ENCODE measurements at regions not wholly inside any gene's neighbourhood (a gene's known extent, or its start where the extent isn't known, plus 50 kb on each side); places are given as distances from the start of the nearest gene placed in this dataset.

DNA sequence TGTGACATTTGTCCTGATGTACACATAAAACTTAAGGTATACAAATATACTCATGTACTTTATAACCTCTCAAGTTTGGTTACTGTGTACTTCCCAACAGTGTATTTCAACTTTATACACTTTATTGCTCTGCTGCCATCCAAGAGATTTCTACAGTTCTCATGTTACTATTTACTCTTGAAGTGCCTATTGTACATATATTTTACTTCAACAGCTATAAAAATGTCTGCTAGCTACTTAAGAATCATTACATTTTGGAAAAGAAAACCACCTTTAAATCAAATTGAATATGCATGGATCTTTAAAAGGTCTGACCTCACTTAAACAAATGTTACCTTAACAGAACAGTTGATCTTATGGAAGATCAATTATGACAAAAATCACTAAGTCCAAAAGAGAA, 1056.4 kb downstream of the ADGRL3 start:
- no peak overlapping the region for H3K27ac ChIP-seq (ENCODE audit: low read depth, low read length, poor library complexity, severe bottlenecking)
- no peak overlapping the region for H3K4me3 ChIP-seq (ENCODE audit: low read depth, low read length, poor library complexity, severe bottlenecking)
- no TSS peak for BruUV-seq (replicated peaks)
- no peak overlapping the region for H3K4me2 ChIP-seq (ENCODE audit: low read length)
- H3K9me3 ChIP-seq (ENCODE audit: low read length): no peaks in the 10 kb centered on the region
- H3K9me2 ChIP-seq (ENCODE audit: insufficient read depth, low read length): no peaks in the 10 kb centered on the region
- CTCF ChIA-PET (ENCODE audit: unreplicated experiment): no interaction called here
- no peaks in the 10 kb centered on the region for H3K79me2 ChIP-seq (ENCODE audit: insufficient read depth, low read depth, low read length)
- DNase-seq (ENCODE audit: low spot score): no peak
- no peaks in the 10 kb centered on the region for H3K4me1 ChIP-seq (ENCODE audit: insufficient read depth, low read length, poor library complexity, severe bottlenecking)
- POLR2A ChIA-PET: no interaction called here
- intact Hi-C loops (cut with micrococcal nuclease; ENCODE audit: unreplicated experiment): no loop called here
- no peaks in the 10 kb centered on the region for H3K36me3 ChIP-seq (ENCODE audit: insufficient read depth, low read length)
- H2AFZ ChIP-seq (ENCODE audit: low read length): no peak overlapping the region
- TF ChIP-seq, protein P1, sequence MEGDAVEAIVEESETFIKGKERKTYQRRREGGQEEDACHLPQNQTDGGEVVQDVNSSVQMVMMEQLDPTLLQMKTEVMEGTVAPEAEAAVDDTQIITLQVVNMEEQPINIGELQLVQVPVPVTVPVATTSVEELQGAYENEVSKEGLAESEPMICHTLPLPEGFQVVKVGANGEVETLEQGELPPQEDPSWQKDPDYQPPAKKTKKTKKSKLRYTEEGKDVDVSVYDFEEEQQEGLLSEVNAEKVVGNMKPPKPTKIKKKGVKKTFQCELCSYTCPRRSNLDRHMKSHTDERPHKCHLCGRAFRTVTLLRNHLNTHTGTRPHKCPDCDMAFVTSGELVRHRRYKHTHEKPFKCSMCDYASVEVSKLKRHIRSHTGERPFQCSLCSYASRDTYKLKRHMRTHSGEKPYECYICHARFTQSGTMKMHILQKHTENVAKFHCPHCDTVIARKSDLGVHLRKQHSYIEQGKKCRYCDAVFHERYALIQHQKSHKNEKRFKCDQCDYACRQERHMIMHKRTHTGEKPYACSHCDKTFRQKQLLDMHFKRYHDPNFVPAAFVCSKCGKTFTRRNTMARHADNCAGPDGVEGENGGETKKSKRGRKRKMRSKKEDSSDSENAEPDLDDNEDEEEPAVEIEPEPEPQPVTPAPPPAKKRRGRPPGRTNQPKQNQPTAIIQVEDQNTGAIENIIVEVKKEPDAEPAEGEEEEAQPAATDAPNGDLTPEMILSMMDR (conservative IDR thresholded peaks at IDR 0.05; ENCODE audit: low read length): no peak
- no peak for TF ChIP-seq EZH2phosphoT487 (IDR thresholded peaks at IDR 0.05; ENCODE audit: borderline replicate concordance, low read depth, low read length)
- no peaks in the 10 kb centered on the region for H4K20me1 ChIP-seq (ENCODE audit: insufficient read depth, low read length)

DNA sequence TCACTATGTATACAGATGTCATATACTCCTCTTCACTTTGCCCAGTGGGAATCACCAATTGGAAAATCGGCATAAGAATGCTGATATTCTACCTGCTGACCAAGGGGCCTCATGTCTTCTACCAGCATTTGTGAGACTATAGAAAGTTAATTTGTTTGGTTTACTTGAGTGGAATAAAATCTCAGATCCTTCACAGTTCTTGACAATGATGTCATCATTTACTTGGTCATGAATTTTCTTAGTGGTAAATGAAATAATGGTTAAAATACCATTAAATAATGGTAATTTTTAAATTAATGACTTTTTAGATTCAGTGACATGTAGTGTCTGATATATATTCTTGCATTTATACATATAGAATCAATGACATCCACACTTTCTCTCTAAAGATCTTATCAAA, 1052.6 kb downstream of the ADGRL3 start:
- Histone ChIP-seq H3K79me2 (ENCODE audit: insufficient read depth, low read depth, low read length) (no peaks in the 10 kb centered on the region), H3K36me3 (ENCODE audit: insufficient read depth, low read length) (no peaks in the 10 kb centered on the region), H3K27ac (ENCODE audit: low read depth, low read length, poor library complexity, severe bottlenecking) (no peak overlapping the region), H3K4me2 (ENCODE audit: low read length) (no peak overlapping the region), H4K20me1 (ENCODE audit: insufficient read depth, low read length) (no peaks in the 10 kb centered on the region), H3K4me1 (ENCODE audit: insufficient read depth, low read length, poor library complexity, severe bottlenecking) (no peaks in the 10 kb centered on the region), H3K9me2 (ENCODE audit: insufficient read depth, low read length) (no peaks in the 10 kb centered on the region), H3K4me3 (ENCODE audit: low read depth, low read length, poor library complexity, severe bottlenecking) (no peak overlapping the region), H3K9me3 (ENCODE audit: low read length) (no peaks in the 10 kb centered on the region), H2AFZ (ENCODE audit: low read length) (no peak overlapping the region)
- intact Hi-C loops (cut with micrococcal nuclease; ENCODE audit: unreplicated experiment): no loop called here
- no TSS peak for BruUV-seq (replicated peaks)
- CTCF ChIA-PET (ENCODE audit: unreplicated experiment): no interaction called here
- POLR2A ChIA-PET: no interaction called here
- TF ChIP-seq, protein P1 (conservative IDR thresholded peaks at IDR 0.05; ENCODE audit: low read length): no peak
- TF ChIP-seq EZH2phosphoT487 (IDR thresholded peaks at IDR 0.05; ENCODE audit: borderline replicate concordance, low read depth, low read length): no peak
- DNase-seq (ENCODE audit: low spot score): no peak

GRCh38 chr4:62250100-62250499, 1050.0 kb downstream of the ADGRL3 start:
- H3K27ac ChIP-seq (ENCODE audit: low read depth, low read length, poor library complexity, severe bottlenecking): no peak overlapping the region
- intact Hi-C loops (cut with micrococcal nuclease; ENCODE audit: unreplicated experiment): no loop called here
- H3K79me2 ChIP-seq (ENCODE audit: insufficient read depth, low read depth, low read length): no peaks in the 10 kb centered on the region
- H3K9me3 ChIP-seq (ENCODE audit: low read length): no peaks in the 10 kb centered on the region
- H2AFZ ChIP-seq (ENCODE audit: low read length): no peak overlapping the region
- ChIA-PET POLR2A (no interaction called here), CTCF (ENCODE audit: unreplicated experiment) (no interaction called here)
- DNase-seq (ENCODE audit: low spot score): no peak
- TF ChIP-seq EZH2phosphoT487 (IDR thresholded peaks at IDR 0.05; ENCODE audit: borderline replicate concordance, low read depth, low read length): no peak
- TF ChIP-seq, protein P1 (conservative IDR thresholded peaks at IDR 0.05; ENCODE audit: low read length): no peak
- BruUV-seq (replicated peaks): no TSS peak
- H4K20me1 ChIP-seq (ENCODE audit: insufficient read depth, low read length): no peaks in the 10 kb centered on the region
- no peaks in the 10 kb centered on the region for H3K36me3 ChIP-seq (ENCODE audit: insufficient read depth, low read length)
- H3K9me2 ChIP-seq (ENCODE audit: insufficient read depth, low read length): no peaks in the 10 kb centered on the region
- no peak overlapping the region for H3K4me2 ChIP-seq (ENCODE audit: low read length)
- H3K4me3 ChIP-seq (ENCODE audit: low read depth, low read length, poor library complexity, severe bottlenecking): no peak overlapping the region
- no peaks in the 10 kb centered on the region for H3K4me1 ChIP-seq (ENCODE audit: insufficient read depth, low read length, poor library complexity, severe bottlenecking)

All from OCI-LY7 (cell line).